IPS-NIHi11 (cell line): ENCODE measurements at regions not wholly inside any gene's neighbourhood (a gene's known extent, or its start where the extent isn't known, plus 50 kb on each side); places are given as distances from the start of the nearest gene placed in this dataset.

Source experiments
- DNase-seq: peaks from one replicate; pipeline ENCODE4 v3.0.0; 2012; ENCODE audit warnings: mixed read lengths, low spot score

- no peak for DNase-seq
Measured at GRCh38 chr13:104759069-104759468, 1692.9 kb upstream of the SLC10A2 start.

- no peak for DNase-seq
Measured at GRCh38 chr13:104757712-104758111, 1691.5 kb upstream of the SLC10A2 start.

- no peak for DNase-seq
Measured at GRCh38 chr13:104750377-104750776, 1684.2 kb upstream of the SLC10A2 start.

GRCh38 chr13:104740641-104741222 is 1674.5 kb upstream of the SLC10A2 start:
- DNase-seq = no peak

- no peak for DNase-seq
Measured at GRCh38 chr13:104737713-104738112, 1671.5 kb upstream of the SLC10A2 start.

- DNase-seq = no peak
Measured at GRCh38 chr13:104733427-104733826, 1667.2 kb upstream of the SLC10A2 start.

- DNase-seq = no peak
Measured at GRCh38 chr13:104715111-104715510, 1648.9 kb upstream of the SLC10A2 start.

- no peak for DNase-seq
Measured at GRCh38 chr13:104705031-104705750, 1639.0 kb upstream of the SLC10A2 start.

- no peak for DNase-seq
Measured at GRCh38 chr13:104701591-104701990, 1635.4 kb upstream of the SLC10A2 start.

GRCh38 chr13:104694397-104694796 is 1628.2 kb upstream of the SLC10A2 start:
- no peak for DNase-seq

GRCh38 chr13:104693126-104693525 is 1626.9 kb upstream of the SLC10A2 start:
- no peak for DNase-seq

- no peak for DNase-seq
Measured at GRCh38 chr13:104691767-104692467, 1625.7 kb upstream of the SLC10A2 start.

- DNase-seq = no peak
Measured at GRCh38 chr13:104686484-104686883, 1620.3 kb upstream of the SLC10A2 start.

- DNase-seq = no peak
Measured at GRCh38 chr13:104683789-104684188, 1617.6 kb upstream of the SLC10A2 start.

- DNase-seq = no peak
Measured at GRCh38 chr13:104678161-104678560, 1611.9 kb upstream of the SLC10A2 start.

GRCh38 chr13:104671901-104672300 is 1605.7 kb upstream of the SLC10A2 start:
- DNase-seq = no peak

- DNase-seq = no peak
Measured at GRCh38 chr13:104657196-104657595, 1591.0 kb upstream of the SLC10A2 start.

GRCh38 chr13:104650431-104650830 is 1584.2 kb upstream of the SLC10A2 start:
- no peak for DNase-seq

GRCh38 chr13:104648291-104648690 is 1582.1 kb upstream of the SLC10A2 start:
- no peak for DNase-seq

- no peak for DNase-seq
Measured at GRCh38 chr13:104645786-104646185, 1579.6 kb upstream of the SLC10A2 start.

- no peak for DNase-seq
Measured at GRCh38 chr13:104641309-104641708, 1575.1 kb upstream of the SLC10A2 start.

GRCh38 chr13:104635879-104636278 is 1569.7 kb upstream of the SLC10A2 start:
- no peak for DNase-seq

- DNase-seq = no peak
Measured at GRCh38 chr13:104634016-104634415, 1567.8 kb upstream of the SLC10A2 start.
